ENCODE measurements at regions not wholly inside any gene's neighbourhood (a gene's known extent, or its start where the extent isn't known, plus 50 kb on each side); places are given as distances from the start of the nearest gene placed in this dataset.

DNA sequence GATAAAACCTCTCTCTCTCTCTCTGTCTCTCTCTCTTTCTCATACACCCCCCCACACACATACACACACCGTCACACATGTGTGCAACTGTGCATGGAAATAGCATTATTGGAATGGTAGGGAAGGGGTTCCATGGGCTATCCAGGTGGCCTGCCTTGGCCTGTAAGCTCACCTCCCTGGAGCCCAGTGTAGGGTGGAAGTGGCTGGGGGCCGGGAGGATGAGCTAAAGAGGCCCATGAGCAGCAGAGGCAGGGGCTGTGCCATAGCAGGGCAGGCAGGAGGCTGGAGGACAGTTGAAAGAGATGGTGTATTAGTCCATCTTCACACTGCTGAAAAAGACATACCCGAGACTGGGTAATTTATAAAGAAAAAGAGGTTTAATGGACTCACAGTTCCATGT, 74.2 kb downstream of the CYTL1 start:
- no peak for DNase-seq (ENCODE audit: extremely low spot score)
- ChIA-PET POLR2A (no interaction called here), CTCF (no interaction called here)
- TF ChIP-seq, protein P1, sequence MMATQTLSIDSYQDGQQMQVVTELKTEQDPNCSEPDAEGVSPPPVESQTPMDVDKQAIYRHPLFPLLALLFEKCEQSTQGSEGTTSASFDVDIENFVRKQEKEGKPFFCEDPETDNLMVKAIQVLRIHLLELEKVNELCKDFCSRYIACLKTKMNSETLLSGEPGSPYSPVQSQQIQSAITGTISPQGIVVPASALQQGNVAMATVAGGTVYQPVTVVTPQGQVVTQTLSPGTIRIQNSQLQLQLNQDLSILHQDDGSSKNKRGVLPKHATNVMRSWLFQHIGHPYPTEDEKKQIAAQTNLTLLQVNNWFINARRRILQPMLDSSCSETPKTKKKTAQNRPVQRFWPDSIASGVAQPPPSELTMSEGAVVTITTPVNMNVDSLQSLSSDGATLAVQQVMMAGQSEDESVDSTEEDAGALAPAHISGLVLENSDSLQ (IDR thresholded peaks at IDR 0.05), result no peak
- TF ChIP-seq L3MBTL2 (conservative IDR thresholded peaks at IDR 0.05), result no peak
- TF ChIP-seq LEF1 (IDR thresholded peaks at IDR 0.05; ENCODE audit: borderline replicate concordance), result no peak
- TF ChIP-seq SUZ12 (IDR thresholded peaks at IDR 0.05), result no peak
- no peak for TF ChIP-seq FOXA1 (IDR thresholded peaks at IDR 0.05)
- TF ChIP-seq HDGF (IDR thresholded peaks at IDR 0.05; ENCODE audit: borderline replicate concordance), result no peak
- TF ChIP-seq FOXM1 (IDR thresholded peaks at IDR 0.05; ENCODE audit: borderline replicate concordance), result no peak
- TF ChIP-seq NFRKB (IDR thresholded peaks at IDR 0.05), result no peak
- TF ChIP-seq BHLHE40 (IDR thresholded peaks at IDR 0.05; ENCODE audit: borderline replicate concordance), result no peak
- no peak for TF ChIP-seq ELF4 (IDR thresholded peaks at IDR 0.05)
- no peak for TF ChIP-seq SP1 (IDR thresholded peaks at IDR 0.05)
- no peak for TF ChIP-seq TARDBP (IDR thresholded peaks at IDR 0.05)
- TF ChIP-seq CTBP1 (IDR thresholded peaks at IDR 0.05; ENCODE audit: borderline replicate concordance), result no peak
- TF ChIP-seq ZNF384 (IDR thresholded peaks at IDR 0.05), result no peak
- TF ChIP-seq ARNT (IDR thresholded peaks at IDR 0.05), result no peak
- TF ChIP-seq FOXK2 (IDR thresholded peaks at IDR 0.05), result no peak

DNA sequence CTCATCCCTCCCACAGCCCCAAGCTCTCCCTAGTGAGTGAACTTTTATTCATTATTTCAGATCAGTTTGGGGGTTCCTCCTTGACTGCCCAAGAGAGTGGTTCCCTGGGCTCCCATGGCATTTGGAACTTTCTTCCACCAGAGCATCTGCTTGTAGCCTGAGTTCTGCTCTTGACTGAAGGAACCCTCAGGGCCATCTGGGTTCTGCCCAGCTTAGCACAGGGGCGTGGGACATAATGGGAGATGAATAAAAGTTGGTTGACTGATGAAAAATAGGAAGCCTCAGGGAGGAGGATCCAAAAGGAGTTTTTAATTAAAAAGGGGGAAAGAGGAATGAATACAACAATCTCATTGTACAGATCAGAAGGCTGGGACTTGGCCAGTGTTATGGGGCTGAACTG, 73.4 kb downstream of the CYTL1 start:
- no peak for TF ChIP-seq L3MBTL2 (conservative IDR thresholded peaks at IDR 0.05)
- no peak for TF ChIP-seq BHLHE40 (IDR thresholded peaks at IDR 0.05; ENCODE audit: borderline replicate concordance)
- no peak for TF ChIP-seq ELF4 (IDR thresholded peaks at IDR 0.05)
- TF ChIP-seq NFRKB (IDR thresholded peaks at IDR 0.05), result no peak
- ChIA-PET CTCF (no interaction called here), POLR2A (interaction anchor here (0.7 kb wide), 1 partner anchor 25 kb away, joined by 3 read pairs; no protein-coding TSS in a partner anchor)
- no peak for DNase-seq (ENCODE audit: extremely low spot score)

DNA sequence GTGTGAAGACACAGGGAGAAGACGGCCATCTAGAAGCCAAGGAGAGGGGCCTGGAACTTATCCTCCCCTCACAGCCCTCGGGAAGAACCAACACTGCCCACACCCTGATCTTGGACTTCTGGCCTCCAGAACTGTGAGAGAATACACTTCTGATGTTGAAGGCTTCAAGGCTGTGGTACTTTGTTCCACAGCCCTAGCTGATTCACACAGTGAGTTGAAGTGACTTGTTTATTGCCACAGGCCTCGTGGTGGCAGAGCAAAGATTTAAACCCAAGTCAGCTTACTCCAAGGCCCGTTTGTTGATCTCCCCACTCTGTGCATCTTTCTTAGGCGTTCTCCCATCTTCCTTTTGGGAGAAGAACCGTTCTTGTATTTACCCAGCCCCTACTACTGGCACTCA, 72.8 kb downstream of the CYTL1 start:
- no peak for TF ChIP-seq ZNF384 (IDR thresholded peaks at IDR 0.05)
- TF ChIP-seq ARNT (IDR thresholded peaks at IDR 0.05), result no peak
- TF ChIP-seq HDGF (IDR thresholded peaks at IDR 0.05; ENCODE audit: borderline replicate concordance), result no peak
- TF ChIP-seq FOXA1 (IDR thresholded peaks at IDR 0.05), result no peak
- TF ChIP-seq L3MBTL2 (conservative IDR thresholded peaks at IDR 0.05), result no peak
- no peak for TF ChIP-seq ELF4 (IDR thresholded peaks at IDR 0.05)
- TF ChIP-seq SP1 (IDR thresholded peaks at IDR 0.05), result no peak
- TF ChIP-seq SUZ12 (IDR thresholded peaks at IDR 0.05), result no peak
- TF ChIP-seq, protein P1 (IDR thresholded peaks at IDR 0.05), result no peak
- TF ChIP-seq NFRKB (IDR thresholded peaks at IDR 0.05), result no peak
- no peak for TF ChIP-seq CTBP1 (IDR thresholded peaks at IDR 0.05; ENCODE audit: borderline replicate concordance)
- TF ChIP-seq TARDBP (IDR thresholded peaks at IDR 0.05), result no peak
- ChIA-PET CTCF (no interaction called here), POLR2A (no interaction called here)
- no peak for DNase-seq (ENCODE audit: extremely low spot score)

DNA sequence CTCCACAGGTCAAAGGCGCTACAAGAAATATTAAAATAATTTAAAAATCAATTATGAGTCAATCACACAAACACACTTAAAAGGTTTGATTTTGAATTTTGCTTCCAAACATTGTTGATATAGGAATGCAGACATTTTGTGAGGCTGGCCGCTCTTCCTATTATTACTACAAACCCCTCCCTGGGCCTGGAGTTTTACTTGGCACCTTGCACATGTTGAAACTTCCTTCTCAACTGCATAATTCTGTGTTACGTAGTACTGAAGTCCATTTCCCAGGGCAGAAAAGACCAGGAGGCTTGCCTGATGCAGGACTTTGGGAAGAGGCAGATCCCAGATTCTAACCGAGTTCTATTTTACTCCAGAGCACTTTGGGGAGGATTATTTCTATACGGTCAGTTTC, 71.5 kb downstream of the CYTL1 start:
- ChIA-PET POLR2A (no interaction called here), CTCF (no interaction called here)
- DNase-seq (ENCODE audit: extremely low spot score), result no peak
- TF ChIP-seq TARDBP (IDR thresholded peaks at IDR 0.05) (no peak), ZNF384 (IDR thresholded peaks at IDR 0.05) (no peak), BHLHE40 (IDR thresholded peaks at IDR 0.05; ENCODE audit: borderline replicate concordance) (no peak), HDGF (IDR thresholded peaks at IDR 0.05; ENCODE audit: borderline replicate concordance) (no peak), ARNT (IDR thresholded peaks at IDR 0.05) (no peak), FOXK2 (IDR thresholded peaks at IDR 0.05) (no peak), FOXA1 (IDR thresholded peaks at IDR 0.05) (no peak)
- TF ChIP-seq, protein P1 (IDR thresholded peaks at IDR 0.05), result no peak

GRCh38 chr4:4948370-4948769, 70.9 kb downstream of the CYTL1 start:
- no peak for TF ChIP-seq FOXA1 (IDR thresholded peaks at IDR 0.05)
- TF ChIP-seq CTBP1 (IDR thresholded peaks at IDR 0.05; ENCODE audit: borderline replicate concordance), result no peak
- TF ChIP-seq ELF4 (IDR thresholded peaks at IDR 0.05), result no peak
- TF ChIP-seq TARDBP (IDR thresholded peaks at IDR 0.05), result no peak
- TF ChIP-seq L3MBTL2 (conservative IDR thresholded peaks at IDR 0.05), result no peak
- no peak for TF ChIP-seq ARNT (IDR thresholded peaks at IDR 0.05)
- no peak for TF ChIP-seq FOXK2 (IDR thresholded peaks at IDR 0.05)
- TF ChIP-seq BHLHE40 (IDR thresholded peaks at IDR 0.05; ENCODE audit: borderline replicate concordance), result no peak
- TF ChIP-seq SP1 (IDR thresholded peaks at IDR 0.05), result no peak
- TF ChIP-seq, protein P1 (IDR thresholded peaks at IDR 0.05), result no peak
- TF ChIP-seq ZNF384 (IDR thresholded peaks at IDR 0.05), result no peak
- TF ChIP-seq NFRKB (IDR thresholded peaks at IDR 0.05), result no peak
- TF ChIP-seq LEF1 (IDR thresholded peaks at IDR 0.05; ENCODE audit: borderline replicate concordance), result no peak
- no peak for TF ChIP-seq HDGF (IDR thresholded peaks at IDR 0.05; ENCODE audit: borderline replicate concordance)
- no peak for TF ChIP-seq FOXM1 (IDR thresholded peaks at IDR 0.05; ENCODE audit: borderline replicate concordance)
- no peak for TF ChIP-seq SUZ12 (IDR thresholded peaks at IDR 0.05)
- DNase-seq (ENCODE audit: extremely low spot score), result no peak
- CTCF ChIA-PET, result no interaction called here
- POLR2A ChIA-PET, result no interaction called here

- DNase-seq (ENCODE audit: extremely low spot score), result no peak
- ChIA-PET CTCF (no interaction called here), POLR2A (no interaction called here)
- TF ChIP-seq ELF4 (IDR thresholded peaks at IDR 0.05) (no peak), FOXA1 (IDR thresholded peaks at IDR 0.05) (no peak), NFRKB (IDR thresholded peaks at IDR 0.05) (no peak), SP1 (IDR thresholded peaks at IDR 0.05) (no peak), TARDBP (IDR thresholded peaks at IDR 0.05) (no peak), FOXM1 (IDR thresholded peaks at IDR 0.05; ENCODE audit: borderline replicate concordance) (no peak), LEF1 (IDR thresholded peaks at IDR 0.05; ENCODE audit: borderline replicate concordance) (no peak), FOXK2 (IDR thresholded peaks at IDR 0.05) (no peak), L3MBTL2 (conservative IDR thresholded peaks at IDR 0.05) (no peak), CTBP1 (IDR thresholded peaks at IDR 0.05; ENCODE audit: borderline replicate concordance) (no peak), ARNT (IDR thresholded peaks at IDR 0.05) (no peak), SUZ12 (IDR thresholded peaks at IDR 0.05) (no peak), ZNF384 (IDR thresholded peaks at IDR 0.05) (no peak), BHLHE40 (IDR thresholded peaks at IDR 0.05; ENCODE audit: borderline replicate concordance) (no peak)
- TF ChIP-seq, protein P1 (IDR thresholded peaks at IDR 0.05), result no peak
Measured at GRCh38 chr4:4950561-4951290, 68.5 kb downstream of the CYTL1 start.

All from HEK293T (cell line).